ENCODE measurements at regions not wholly inside any gene's neighbourhood (a gene's known extent, or its start where the extent isn't known, plus 50 kb on each side); places are given as distances from the start of the nearest gene placed in this dataset.

DNA sequence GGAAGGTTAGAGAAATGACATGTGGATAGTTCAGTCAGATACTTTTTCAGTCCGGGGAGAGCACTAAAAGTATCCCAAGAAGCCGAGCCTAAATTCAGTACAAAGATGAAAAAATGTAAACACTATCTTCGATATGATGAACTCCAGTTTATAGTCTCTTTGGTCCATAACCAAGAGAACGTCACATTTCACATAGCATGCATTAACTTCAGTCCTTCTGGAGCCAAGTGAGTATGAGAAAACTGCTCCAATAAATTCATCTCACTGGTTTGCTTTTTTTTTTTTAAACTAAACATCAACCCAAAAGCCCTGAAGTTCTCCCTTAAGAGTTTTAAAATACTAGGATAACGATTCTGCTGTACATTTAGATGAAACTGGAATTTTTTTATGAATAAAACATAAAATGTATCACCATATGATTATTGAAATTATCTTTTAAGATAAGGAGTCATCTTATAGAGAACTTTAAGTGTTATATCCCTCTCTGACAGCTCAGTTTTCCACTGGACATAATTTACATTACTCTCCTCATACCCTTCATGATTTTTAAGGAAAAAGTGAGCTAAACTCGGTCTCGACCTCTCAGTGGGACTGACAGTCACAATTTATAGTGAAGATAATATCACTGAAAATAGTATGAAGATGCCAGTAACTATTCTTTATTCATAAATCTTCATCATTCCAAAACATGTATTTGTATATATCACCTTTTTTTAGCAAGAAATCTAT, 841.5 kb upstream of the FLRT2 start:
- TF ChIP-seq POLR2A (IDR thresholded peaks at IDR 0.05; ENCODE audit: low read length) (no peak), GATA1 (IDR thresholded peaks at IDR 0.05; ENCODE audit: low read depth, low read length) (no peak)

All from erythroblast (primary cell).